ENCODE measurements at regions not wholly inside any gene's neighbourhood (a gene's known extent, or its start where the extent isn't known, plus 50 kb on each side); places are given as distances from the start of the nearest gene placed in this dataset.

- no peak overlapping the region for H3K27ac ChIP-seq
- TF ChIP-seq CTCF (conservative IDR thresholded peaks at IDR 0.05) (no peak), ZFX (IDR thresholded peaks at IDR 0.05) (no peak)
Observed at GRCh38 chr16:73198481-73198880, 150.6 kb upstream of the ZFHX3 start.

- TF ChIP-seq CTCF (conservative IDR thresholded peaks at IDR 0.05) = no peak
- no peak for TF ChIP-seq ZFX (IDR thresholded peaks at IDR 0.05)
- no peak overlapping the region for H3K27ac ChIP-seq
Observed at GRCh38 chr16:73197598-73197997, 149.7 kb upstream of the ZFHX3 start.

- no peak overlapping the region for H3K27ac ChIP-seq
- peak; percentile 76 for TF ChIP-seq CTCF (conservative IDR thresholded peaks at IDR 0.05)
- no peak for TF ChIP-seq ZFX (IDR thresholded peaks at IDR 0.05)
Observed at GRCh38 chr16:73196670-73197069, 148.7 kb upstream of the ZFHX3 start.

- H3K27ac ChIP-seq = no peak overlapping the region
- no peak for TF ChIP-seq ZFX (IDR thresholded peaks at IDR 0.05)
- no peak for TF ChIP-seq CTCF (conservative IDR thresholded peaks at IDR 0.05)
Observed at GRCh38 chr16:73193464-73193863, 145.5 kb upstream of the ZFHX3 start.

GRCh38 chr16:73192232-73192894 lies 144.4 kb upstream of the ZFHX3 start:
- no peak for TF ChIP-seq ZFX (IDR thresholded peaks at IDR 0.05)
- TF ChIP-seq CTCF (conservative IDR thresholded peaks at IDR 0.05) = no peak

GRCh38 chr16:73191660-73192046 lies 143.7 kb upstream of the ZFHX3 start:
- no peak overlapping the region for H3K27ac ChIP-seq
- TF ChIP-seq CTCF (conservative IDR thresholded peaks at IDR 0.05) (no peak), ZFX (IDR thresholded peaks at IDR 0.05) (no peak)

More at GRCh38 chr16:73192232-73192894, 144.4 kb upstream of the ZFHX3 start:
- H3K27ac ChIP-seq = no peak overlapping the region

- TF ChIP-seq CTCF (conservative IDR thresholded peaks at IDR 0.05) = no peak
- no peak for TF ChIP-seq ZFX (IDR thresholded peaks at IDR 0.05)
- no peak overlapping the region for H3K27ac ChIP-seq
Observed at GRCh38 chr16:73190688-73191659, 143.0 kb upstream of the ZFHX3 start.

Measured in C4-2B (cell line).